Suprapubic skin (tissue), 3 donors: ENCODE measurements at regions not wholly inside any gene's neighbourhood (a gene's known extent, or its start where the extent isn't known, plus 50 kb on each side); places are given as distances from the start of the nearest gene placed in this dataset.

Experiments
- POLR2AphosphoS5 ChIP-seq, 3 donors: sonication (generic); formaldehyde crosslinking; IDR thresholded peaks; one replicate each; pipeline ENCODE4 v1.6.1; 2017; ENCODE audit warnings: antibody characterized with exemption in 3 of 3
- TF ChIP-seq, protein P1 (sequence below), 2 donors: fragments of 200-600 bp in 1 of 2; fragments of 450-650 bp in 1 of 2; sonication (generic) in 1 of 2; IDR thresholded peaks; one replicate each; pipeline ENCODE4 v1.5.1; 2016 to 2019; ENCODE audit warnings: antibody characterized with exemption in 2 of 2, mild to moderate bottlenecking in 1 of 2, moderate library complexity in 1 of 2

DNA sequence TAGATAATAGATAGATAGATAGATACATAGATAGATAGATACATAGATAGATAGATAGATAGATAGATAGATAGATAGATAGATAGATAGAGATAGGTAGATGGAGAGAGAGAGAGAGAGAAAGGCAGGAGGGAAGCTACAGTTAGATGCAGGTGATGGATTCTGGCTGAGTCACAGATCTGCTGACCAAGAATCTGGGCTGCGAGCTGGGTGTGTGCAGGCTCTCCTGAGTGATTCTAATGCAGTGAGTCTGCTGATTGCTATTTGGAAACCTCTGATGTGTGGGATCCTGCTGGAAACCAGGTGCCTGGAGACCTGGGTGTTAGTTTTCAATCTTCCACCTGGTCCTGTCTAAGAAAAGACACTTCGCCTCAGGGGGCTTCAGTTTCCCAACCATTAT is 1441.8 kb downstream of the TBC1D22A start:
- TF ChIP-seq, protein P1, sequence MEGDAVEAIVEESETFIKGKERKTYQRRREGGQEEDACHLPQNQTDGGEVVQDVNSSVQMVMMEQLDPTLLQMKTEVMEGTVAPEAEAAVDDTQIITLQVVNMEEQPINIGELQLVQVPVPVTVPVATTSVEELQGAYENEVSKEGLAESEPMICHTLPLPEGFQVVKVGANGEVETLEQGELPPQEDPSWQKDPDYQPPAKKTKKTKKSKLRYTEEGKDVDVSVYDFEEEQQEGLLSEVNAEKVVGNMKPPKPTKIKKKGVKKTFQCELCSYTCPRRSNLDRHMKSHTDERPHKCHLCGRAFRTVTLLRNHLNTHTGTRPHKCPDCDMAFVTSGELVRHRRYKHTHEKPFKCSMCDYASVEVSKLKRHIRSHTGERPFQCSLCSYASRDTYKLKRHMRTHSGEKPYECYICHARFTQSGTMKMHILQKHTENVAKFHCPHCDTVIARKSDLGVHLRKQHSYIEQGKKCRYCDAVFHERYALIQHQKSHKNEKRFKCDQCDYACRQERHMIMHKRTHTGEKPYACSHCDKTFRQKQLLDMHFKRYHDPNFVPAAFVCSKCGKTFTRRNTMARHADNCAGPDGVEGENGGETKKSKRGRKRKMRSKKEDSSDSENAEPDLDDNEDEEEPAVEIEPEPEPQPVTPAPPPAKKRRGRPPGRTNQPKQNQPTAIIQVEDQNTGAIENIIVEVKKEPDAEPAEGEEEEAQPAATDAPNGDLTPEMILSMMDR (IDR thresholded peaks at IDR 0.05) = no peak
- TF ChIP-seq POLR2AphosphoS5 (IDR thresholded peaks at IDR 0.05) = no peak
